Naive thymus-derived CD4-positive, alpha-beta T cell (primary cell): ENCODE measurements at regions not wholly inside any gene's neighbourhood (a gene's known extent, or its start where the extent isn't known, plus 50 kb on each side); places are given as distances from the start of the nearest gene placed in this dataset.

Experiments
- ATAC-seq: fragments of 150-1000 bp; cut with Tn5 transposase; 2 replicates; pipeline ENCODE4 v1.10.0; 2021; ENCODE audit warnings: mild to moderate bottlenecking, moderate library complexity
- CTCF ChIA-PET: fragments of 350-600 bp; sonication (Branson Sonifier 250); formaldehyde crosslinking; loops from one replicate; lab custom pipeline; 2021; ENCODE audit warnings: antibody characterized with exemption; lab: Charles Lee
- POLR2A ChIA-PET: fragments of 350-600 bp; sonication (Branson Sonifier 250); formaldehyde crosslinking; loops from one replicate; lab custom pipeline; 2021; ENCODE audit warnings: antibody characterized with exemption, inconsistent platforms; lab: Charles Lee
- DNase-seq, 9 donors: peaks; one replicate each; pipeline versions ENCODE4 v3.0.0 to v3.0.0-alpha.2; 2020 to 2022; ENCODE audit warnings: mixed read lengths in 1 of 9
- H3K27ac ChIP-seq: one replicate; pipeline ENCODE4 v1.7.0; 2013; ENCODE audit warnings: mild to moderate bottlenecking, low read depth, low read length, moderate library complexity
- H3K27me3 ChIP-seq, 2 donors: one replicate each; pipeline ENCODE4 v1.7.0; 2013; ENCODE audit warnings: low read length in 2 of 2, mild to moderate bottlenecking in 2 of 2, moderate library complexity in 2 of 2; ENCODE audit not compliant: control insufficient read depth in 2 of 2, insufficient read depth in 2 of 2
- H3K36me3 ChIP-seq, 3 experiments: 1 replicate in 2 of 3; 2 replicates in 1 of 3; pipeline ENCODE4 v1.7.0; 2013; ENCODE audit warnings: low read length in 3 of 3, mild to moderate bottlenecking in 3 of 3, moderate library complexity in 1 of 3; ENCODE audit not compliant: insufficient read depth in 3 of 3, control insufficient read depth in 2 of 3
- H3K4me1 ChIP-seq, 2 donors: one replicate each; pipeline ENCODE4 v1.7.0; 2013; ENCODE audit warnings: low read length in 2 of 2, mild to moderate bottlenecking in 2 of 2, moderate library complexity in 1 of 2; ENCODE audit not compliant: control insufficient read depth in 2 of 2, insufficient read depth in 2 of 2
- H3K4me3 ChIP-seq: 2 replicates; pipeline ENCODE4 v1.7.0; 2013; ENCODE audit warnings: mild to moderate bottlenecking, low read length
- H3K9me3 ChIP-seq, 3 experiments: 1 replicate in 2 of 3; 2 replicates in 1 of 3; pipeline ENCODE4 v1.7.0; 2013; ENCODE audit warnings: low read length in 3 of 3; ENCODE audit not compliant: control insufficient read depth in 2 of 3
- H3K27ac Mint-ChIP-seq, 9 donors: one replicate each; pipeline ENCODE4 v1.8.0; 2020 to 2022; ENCODE audit warnings: mixed read lengths in 9 of 9, mild to moderate bottlenecking in 8 of 9, moderate library complexity in 5 of 9, inconsistent platforms in 2 of 9
- H3K27me3 Mint-ChIP-seq, 5 donors: one replicate each; pipeline ENCODE4 v1.8.0; 2021 to 2022; ENCODE audit warnings: mixed read lengths in 5 of 5, mild to moderate bottlenecking in 1 of 5
- H3K36me3 Mint-ChIP-seq, 5 donors: one replicate each; pipeline ENCODE4 v1.8.0; 2020 to 2022; ENCODE audit warnings: mixed read lengths in 5 of 5, mild to moderate bottlenecking in 3 of 5, inconsistent platforms in 1 of 5
- H3K4me1 Mint-ChIP-seq, 7 donors: one replicate each; pipeline ENCODE4 v1.8.0; 2020 to 2022; ENCODE audit warnings: mixed read lengths in 7 of 7, mild to moderate bottlenecking in 3 of 7, inconsistent platforms in 1 of 7
- H3K4me3 Mint-ChIP-seq, 10 donors: one replicate each; pipeline ENCODE4 v1.8.0; 2020 to 2022; ENCODE audit warnings: mild to moderate bottlenecking in 10 of 10, mixed read lengths in 10 of 10, moderate library complexity in 6 of 10, inconsistent platforms in 2 of 10
- H3K9me3 Mint-ChIP-seq, 11 donors: one replicate each; pipeline ENCODE4 v1.8.0; 2020 to 2022; ENCODE audit warnings: mixed read lengths in 11 of 11, mild to moderate bottlenecking in 4 of 11, inconsistent platforms in 1 of 11, moderate library complexity in 1 of 11
- intact Hi-C, 2 donors: fragments of 100-400 bp; cut with micrococcal nuclease; formaldehyde crosslinking; loops; one replicate each; pipeline ENCODE4 v1.15.1; 2023

DNA sequence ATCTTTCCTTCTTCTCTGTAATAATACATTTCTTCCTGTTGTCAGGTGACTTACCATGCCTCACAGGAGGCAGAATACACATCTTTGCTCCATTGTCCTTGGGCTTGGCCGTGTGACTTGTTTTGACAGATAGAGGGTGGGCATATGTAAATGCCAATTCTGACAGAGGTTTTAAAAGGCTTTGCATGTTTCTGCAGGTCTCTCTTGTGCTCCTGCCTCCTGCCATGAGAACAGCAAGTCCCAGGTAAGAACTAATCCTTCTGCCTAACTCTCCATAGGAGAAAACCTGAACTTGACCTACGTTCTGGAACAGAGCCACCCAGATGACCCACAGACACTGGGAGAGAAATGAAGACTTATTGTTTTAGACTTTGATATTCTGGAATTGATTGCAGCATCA, 88.7 kb upstream of the TNFSF11 start:
- Mint-ChIP-seq H3K4me3 (no peak overlapping the region), H3K27ac (no peak overlapping the region), H3K36me3 (peaks cover 0 to 4% (median 0%) of the 10 kb centered on the region in 5 donors), H3K27me3 (peaks cover 0 to 4% (median 0%) of the 10 kb centered on the region in 5 donors), H3K9me3 (peaks cover 0 to 3% (median 0%) of the 10 kb centered on the region in 11 donors), H3K4me1 (no peaks in the 10 kb centered on the region)
- intact Hi-C loops: no loop called here
- DNase-seq (no peak), ATAC-seq (no peak)
- Histone ChIP-seq H3K4me1 (no peaks in the 10 kb centered on the region), H3K4me3 (no peak overlapping the region), H3K27ac (no peak overlapping the region), H3K27me3 (no peaks in the 10 kb centered on the region), H3K36me3 (no peaks in the 10 kb centered on the region), H3K9me3 (no peaks in the 10 kb centered on the region)
- ChIA-PET POLR2A (no interaction called here), CTCF (no interaction called here)

DNA sequence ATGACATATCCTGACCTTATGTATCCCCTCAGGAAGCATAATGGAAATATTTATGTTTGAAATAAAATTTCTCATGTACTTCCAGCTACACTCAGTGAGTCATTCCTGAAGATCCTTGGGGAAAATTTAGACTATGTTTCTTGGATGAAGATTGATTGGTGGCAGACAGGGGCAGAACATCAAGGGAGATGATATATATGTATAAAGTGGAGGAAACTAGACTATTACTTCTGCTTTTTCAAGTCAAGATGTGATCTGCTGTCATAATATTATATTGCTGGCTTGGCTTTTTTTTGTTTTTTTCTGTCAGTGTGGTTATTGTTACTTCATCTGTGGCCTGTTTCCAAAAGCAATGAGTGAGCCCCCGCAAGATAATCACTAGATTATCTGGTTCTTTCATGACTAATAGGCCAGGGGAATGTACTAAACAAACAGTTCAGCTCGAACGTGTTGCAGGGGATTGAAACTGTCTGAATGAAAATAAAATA, 87.2 kb upstream of the TNFSF11 start:
- no peak overlapping the region for H3K27ac ChIP-seq
- ChIA-PET CTCF (no interaction called here), POLR2A (no interaction called here)
- H3K4me1 ChIP-seq: no peaks in the 10 kb centered on the region
- ATAC-seq (peak; percentile 60), DNase-seq (no peak)
- H3K4me3 Mint-ChIP-seq: no peak overlapping the region
- H3K27me3 Mint-ChIP-seq: peaks cover 0 to 4% (median 0%) of the 10 kb centered on the region in 5 donors
- H3K9me3 ChIP-seq: no peaks in the 10 kb centered on the region
- no peak overlapping the region for H3K27ac Mint-ChIP-seq
- H3K27me3 ChIP-seq: no peaks in the 10 kb centered on the region
- H3K36me3 ChIP-seq: no peaks in the 10 kb centered on the region
- intact Hi-C loops: no loop called here
- H3K36me3 Mint-ChIP-seq: peaks cover 0 to 5% (median 0%) of the 10 kb centered on the region in 5 donors
- peaks cover 0 to 1% (median 0%) of the 10 kb centered on the region in 7 donors for H3K4me1 Mint-ChIP-seq
- no peak overlapping the region for H3K4me3 ChIP-seq
- peaks cover 0 to 3% (median 0%) of the 10 kb centered on the region in 11 donors for H3K9me3 Mint-ChIP-seq

DNA sequence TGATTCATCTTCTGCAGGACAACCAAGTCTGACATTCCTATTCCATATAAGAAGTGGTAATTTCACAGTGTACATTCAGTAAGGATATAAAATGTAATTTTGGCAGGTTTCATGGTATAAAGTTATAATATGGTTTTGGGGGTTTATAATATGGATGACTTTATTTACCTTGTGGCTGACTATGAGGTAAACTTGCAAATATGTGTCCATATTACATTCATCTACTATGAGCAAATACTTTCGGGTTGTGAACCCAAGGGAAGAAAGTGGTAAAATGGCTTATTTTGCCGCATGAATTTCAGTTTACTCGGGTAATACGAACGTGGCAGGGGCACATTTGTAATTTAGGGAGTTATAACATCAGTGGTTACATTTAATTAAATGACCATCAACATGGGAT, 86.7 kb upstream of the TNFSF11 start:
- intact Hi-C loops: no loop called here
- Histone ChIP-seq H3K36me3 (no peaks in the 10 kb centered on the region), H3K27me3 (no peaks in the 10 kb centered on the region), H3K27ac (no peak overlapping the region), H3K4me1 (no peaks in the 10 kb centered on the region), H3K9me3 (no peaks in the 10 kb centered on the region), H3K4me3 (no peak overlapping the region)
- H3K4me3 Mint-ChIP-seq: no peak overlapping the region
- peaks cover 0 to 6% (median 0%) of the 10 kb centered on the region in 5 donors for H3K36me3 Mint-ChIP-seq
- H3K27me3 Mint-ChIP-seq: peaks cover 0 to 4% (median 0%) of the 10 kb centered on the region in 5 donors
- no peak for ATAC-seq
- POLR2A ChIA-PET: no interaction called here
- H3K4me1 Mint-ChIP-seq: peaks cover 0 to 3% (median 0%) of the 10 kb centered on the region in 7 donors
- DNase-seq: no peak
- no peak overlapping the region for H3K27ac Mint-ChIP-seq
- CTCF ChIA-PET: no interaction called here
- peaks cover 0 to 3% (median 0%) of the 10 kb centered on the region in 11 donors for H3K9me3 Mint-ChIP-seq

DNA sequence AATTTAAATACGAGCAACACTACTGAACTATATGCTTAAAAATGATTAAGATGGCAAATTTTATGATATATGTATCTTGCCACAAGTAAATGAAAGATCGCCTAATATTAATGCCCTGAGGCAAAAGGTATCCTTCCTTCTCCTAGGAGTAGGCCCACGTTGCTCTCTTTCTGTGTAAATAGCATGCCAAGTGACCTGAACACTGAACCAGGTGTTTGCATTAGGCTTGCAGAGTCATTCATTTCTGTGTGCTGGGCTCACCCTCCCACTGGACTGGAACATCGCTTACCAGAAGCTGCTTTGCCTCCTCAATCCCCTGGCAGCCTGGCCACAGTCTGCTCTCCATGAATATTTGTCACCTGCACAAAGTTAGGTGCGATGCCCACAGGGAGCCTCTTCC, 83.3 kb upstream of the TNFSF11 start:
- no peak for DNase-seq
- Mint-ChIP-seq H3K4me3 (no peak overlapping the region), H3K27ac (no peak overlapping the region), H3K36me3 (peaks cover 0 to 8% (median 0%) of the 10 kb centered on the region in 5 donors), H3K4me1 (peaks cover 6 to 21% (median 18%) of the 10 kb centered on the region in 7 donors), H3K27me3 (peaks cover 0 to 4% (median 0%) of the 10 kb centered on the region in 5 donors), H3K9me3 (no peaks in the 10 kb centered on the region)
- CTCF ChIA-PET: no interaction called here
- intact Hi-C loops: no loop called here
- H3K4me1 ChIP-seq: peaks cover 0 to 6% of the 10 kb centered on the region in 2 donors
- H3K9me3 ChIP-seq: no peaks in the 10 kb centered on the region
- no peak overlapping the region for H3K4me3 ChIP-seq
- POLR2A ChIA-PET: no interaction called here
- ATAC-seq: no peak
- H3K27ac ChIP-seq: no peak overlapping the region
- H3K36me3 ChIP-seq: no peaks in the 10 kb centered on the region
- no peaks in the 10 kb centered on the region for H3K27me3 ChIP-seq

DNA sequence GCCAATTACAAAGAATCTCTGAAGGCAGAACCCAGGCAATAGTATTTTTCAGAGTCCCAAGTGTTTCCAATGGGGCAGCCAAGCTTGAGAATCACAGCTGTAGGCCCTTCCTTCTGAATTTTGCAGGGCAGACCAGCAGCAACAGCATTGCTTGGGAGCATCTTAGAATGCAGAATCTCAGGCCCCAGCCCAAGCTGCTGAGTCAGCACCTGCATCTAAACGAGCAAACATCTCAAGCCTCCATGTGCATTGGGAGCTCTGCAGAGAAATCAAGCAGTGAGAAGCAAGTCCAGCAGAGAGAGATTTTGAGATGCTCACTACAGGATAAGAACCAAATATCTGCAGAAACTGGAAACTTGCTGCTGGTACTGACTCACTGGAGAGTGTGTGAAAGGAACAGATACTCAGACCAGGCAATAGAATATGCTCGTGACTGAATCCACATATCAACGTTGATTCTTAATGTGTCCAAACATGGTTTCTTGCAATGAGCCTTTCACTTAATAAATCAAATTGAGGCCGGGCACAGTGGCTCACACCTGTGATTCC, 81.5 kb upstream of the TNFSF11 start:
- Mint-ChIP-seq H3K36me3 (peaks cover 0 to 11% (median 0%) of the 10 kb centered on the region in 5 donors), H3K4me3 (no peak overlapping the region), H3K27me3 (peaks cover 0 to 4% (median 0%) of the 10 kb centered on the region in 5 donors), H3K27ac (no peak overlapping the region), H3K4me1 (peaks cover 10 to 29% (median 20%) of the 10 kb centered on the region in 7 donors), H3K9me3 (peaks cover 0 to 2% (median 0%) of the 10 kb centered on the region in 11 donors)
- ChIA-PET POLR2A (no interaction called here), CTCF (no interaction called here)
- Histone ChIP-seq H3K9me3 (no peaks in the 10 kb centered on the region), H3K27me3 (no peaks in the 10 kb centered on the region), H3K27ac (no peak overlapping the region), H3K4me3 (no peak overlapping the region), H3K36me3 (no peaks in the 10 kb centered on the region), H3K4me1 (peaks cover 0 to 6% of the 10 kb centered on the region in 2 donors)
- intact Hi-C loops: no loop called here
- no peak for ATAC-seq
- no peak for DNase-seq

DNA sequence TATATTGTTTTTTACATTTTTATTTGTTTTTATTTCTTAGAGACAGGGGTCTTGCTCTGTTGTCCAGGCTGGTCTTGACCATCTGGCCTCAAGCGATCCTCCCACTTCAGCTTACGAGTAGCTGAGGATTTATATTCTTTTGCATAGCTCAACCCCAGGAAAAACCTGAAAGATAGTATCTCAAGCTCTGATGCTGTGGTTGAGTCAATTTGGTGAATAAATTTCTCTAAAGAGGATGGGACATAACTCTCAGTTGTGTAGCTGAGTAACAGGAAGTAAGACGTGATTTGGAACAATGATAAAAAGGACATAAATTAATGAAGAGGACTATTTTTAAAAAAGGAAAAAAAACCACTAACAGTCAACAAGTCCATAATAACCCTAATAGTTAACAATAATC, 79.8 kb upstream of the TNFSF11 start:
- peak overlapping the region in 1 of 9 donors; percentile 3 for H3K27ac Mint-ChIP-seq
- no peak overlapping the region for H3K27ac ChIP-seq
- ATAC-seq: no peak
- H3K4me3 ChIP-seq: no peak overlapping the region
- no peak for DNase-seq
- peaks cover 10 to 43% (median 20%) of the 10 kb centered on the region in 7 donors for H3K4me1 Mint-ChIP-seq
- H3K36me3 ChIP-seq: no peaks in the 10 kb centered on the region
- peaks cover 0 to 2% (median 0%) of the 10 kb centered on the region in 11 donors for H3K9me3 Mint-ChIP-seq
- POLR2A ChIA-PET: no interaction called here
- H3K4me1 ChIP-seq: peaks cover 0 to 6% of the 10 kb centered on the region in 2 donors
- H3K4me3 Mint-ChIP-seq: peak overlapping the region in 1 of 10 donors; percentile 18
- CTCF ChIA-PET: no interaction called here
- H3K36me3 Mint-ChIP-seq: peaks cover 0 to 6% (median 0%) of the 10 kb centered on the region in 5 donors
- H3K27me3 ChIP-seq: no peaks in the 10 kb centered on the region
- intact Hi-C loops: no loop called here
- H3K27me3 Mint-ChIP-seq: no peaks in the 10 kb centered on the region
- no peaks in the 10 kb centered on the region for H3K9me3 ChIP-seq

DNA sequence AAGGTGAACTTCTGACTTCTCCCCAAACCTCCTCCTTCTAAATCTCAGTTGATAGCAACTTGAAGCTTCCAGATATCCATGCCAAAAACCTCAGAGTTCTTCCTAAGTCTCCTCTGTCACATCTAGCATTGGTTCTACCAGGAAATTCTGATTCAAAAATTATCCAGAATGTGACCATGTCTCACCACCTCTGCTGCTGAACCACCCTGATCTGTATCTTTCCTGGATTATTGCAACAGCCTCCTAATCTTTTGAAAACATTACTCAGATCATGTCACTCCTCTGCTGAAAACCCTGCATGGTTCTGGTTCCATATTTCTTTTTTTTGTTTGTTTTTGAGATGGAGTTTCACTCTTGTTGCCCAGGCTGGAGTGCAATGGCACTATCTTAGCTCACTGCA, 78.7 kb upstream of the TNFSF11 start:
- peak overlapping the region in 1 of 10 donors; percentile 22 for H3K4me3 Mint-ChIP-seq
- peak overlapping the region in 2 of 9 donors; percentile 14 to 45 for H3K27ac Mint-ChIP-seq
- ChIA-PET CTCF (no interaction called here), POLR2A (no interaction called here)
- peak; percentile 45 for ATAC-seq
- H3K9me3 Mint-ChIP-seq: peaks cover 0 to 6% (median 0%) of the 10 kb centered on the region in 11 donors
- Histone ChIP-seq H3K27me3 (no peaks in the 10 kb centered on the region), H3K36me3 (no peaks in the 10 kb centered on the region), H3K4me3 (no peak overlapping the region), H3K9me3 (no peaks in the 10 kb centered on the region), H3K27ac (no peak overlapping the region), H3K4me1 (peaks cover 0 to 6% of the 10 kb centered on the region in 2 donors)
- H3K36me3 Mint-ChIP-seq: peaks cover 0 to 13% (median 0%) of the 10 kb centered on the region in 5 donors
- no peaks in the 10 kb centered on the region for H3K27me3 Mint-ChIP-seq
- H3K4me1 Mint-ChIP-seq: peaks cover 10 to 43% (median 20%) of the 10 kb centered on the region in 7 donors
- DNase-seq: no peak
- intact Hi-C loops: loop anchor here in 1 of 2 donors (5.0 kb wide), 2 partner anchors 103 to 163 kb away; no protein-coding TSS in a partner anchor
